ENCODE measurements at regions not wholly inside any gene's neighbourhood (a gene's known extent, or its start where the extent isn't known, plus 50 kb on each side); places are given as distances from the start of the nearest gene placed in this dataset.

- TF ChIP-seq POLR2A (IDR thresholded peaks at IDR 0.05) (no peak), CTCF (IDR thresholded peaks at IDR 0.05 in 4 of 5, conservative IDR thresholded peaks at IDR 0.05 in 1 of 5) (no peak)
These were observed 295.9 kb downstream of the PSAT1 start for GRCh38 chr9:78592811-78593210.

Data from gastrocnemius medialis (tissue), 4 donors.